ENCODE measurements at regions not wholly inside any gene's neighbourhood (a gene's known extent, or its start where the extent isn't known, plus 50 kb on each side); places are given as distances from the start of the nearest gene placed in this dataset.

- Histone ChIP-seq H3K27me3 (ENCODE audit: control insufficient read depth, insufficient read depth, low read length) (no peaks in the 10 kb centered on the region), H3K4me3 (ENCODE audit: low read length) (no peak overlapping the region), H3K4me1 (ENCODE audit: control insufficient read depth, low read depth, low read length) (peaks cover 23% of the 10 kb centered on the region), H3K27ac (ENCODE audit: low read length) (no peak overlapping the region), H3K9ac (ENCODE audit: low read length) (no peak overlapping the region), H3K9me3 (ENCODE audit: control insufficient read depth, low read depth, low read length) (no peaks in the 10 kb centered on the region), H3K36me3 (ENCODE audit: control insufficient read depth, low read depth, low read length) (no peaks in the 10 kb centered on the region)
These were observed 118.3 kb downstream of the NPIPB5 start for GRCh38 chr16:22628994-22629393.

DNA sequence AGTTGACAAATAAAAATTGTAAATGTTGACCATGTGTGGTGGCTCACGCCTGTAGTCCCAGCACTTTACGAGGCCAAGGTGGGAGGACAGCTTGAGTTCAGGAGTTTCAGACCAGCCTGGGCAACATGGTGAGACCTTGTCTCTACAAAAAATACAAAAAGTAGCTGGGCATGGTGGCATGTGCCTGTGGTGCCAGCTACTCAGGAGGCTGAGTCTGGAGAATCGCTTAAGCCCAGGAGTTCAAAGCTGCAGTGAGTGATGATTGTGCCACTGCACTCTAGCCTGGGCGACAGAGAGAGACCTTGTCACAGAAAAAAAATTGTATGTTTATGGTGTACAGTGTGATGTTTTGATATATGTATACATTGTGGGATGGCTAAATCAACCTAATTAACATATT, 119.6 kb downstream of the NPIPB5 start:
- H3K36me3 ChIP-seq (ENCODE audit: control insufficient read depth, low read depth, low read length) = no peaks in the 10 kb centered on the region
- H3K27me3 ChIP-seq (ENCODE audit: control insufficient read depth, insufficient read depth, low read length) = no peaks in the 10 kb centered on the region
- H3K4me1 ChIP-seq (ENCODE audit: control insufficient read depth, low read depth, low read length) = peaks cover 23% of the 10 kb centered on the region
- H3K9me3 ChIP-seq (ENCODE audit: control insufficient read depth, low read depth, low read length) = no peaks in the 10 kb centered on the region
- no peak overlapping the region for H3K4me3 ChIP-seq (ENCODE audit: low read length)
- H3K9ac ChIP-seq (ENCODE audit: low read length) = no peak overlapping the region
- no peak overlapping the region for H3K27ac ChIP-seq (ENCODE audit: low read length)

DNA sequence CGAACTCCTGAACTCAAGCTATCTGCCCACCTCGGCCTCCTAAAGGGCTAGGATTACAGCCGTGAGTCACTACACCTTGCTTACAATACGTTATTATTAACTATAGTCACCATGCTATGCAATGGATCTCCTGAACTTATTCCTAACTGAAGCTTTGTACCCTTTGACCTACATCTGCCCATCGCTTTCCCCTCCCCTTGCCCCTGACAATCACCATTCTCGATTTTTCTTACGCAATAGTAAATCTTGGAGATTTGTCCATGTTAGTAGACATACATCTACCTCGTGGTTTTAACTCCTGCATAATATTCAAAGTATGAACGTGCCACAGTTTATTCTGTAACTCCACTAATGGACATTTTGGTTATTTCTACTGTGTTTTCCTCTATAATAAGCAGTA, 120.6 kb downstream of the NPIPB5 start:
- H3K27ac ChIP-seq (ENCODE audit: low read length) = no peak overlapping the region
- no peak overlapping the region for H3K4me3 ChIP-seq (ENCODE audit: low read length)
- no peaks in the 10 kb centered on the region for H3K27me3 ChIP-seq (ENCODE audit: control insufficient read depth, insufficient read depth, low read length)
- no peaks in the 10 kb centered on the region for H3K36me3 ChIP-seq (ENCODE audit: control insufficient read depth, low read depth, low read length)
- peaks cover 34% of the 10 kb centered on the region for H3K4me1 ChIP-seq (ENCODE audit: control insufficient read depth, low read depth, low read length)
- H3K9ac ChIP-seq (ENCODE audit: low read length) = no peak overlapping the region
- H3K9me3 ChIP-seq (ENCODE audit: control insufficient read depth, low read depth, low read length) = no peaks in the 10 kb centered on the region

- H3K4me1 ChIP-seq (ENCODE audit: control insufficient read depth, low read depth, low read length) = peaks cover 44% of the 10 kb centered on the region
- H3K36me3 ChIP-seq (ENCODE audit: control insufficient read depth, low read depth, low read length) = no peaks in the 10 kb centered on the region
- no peaks in the 10 kb centered on the region for H3K27me3 ChIP-seq (ENCODE audit: control insufficient read depth, insufficient read depth, low read length)
- H3K9ac ChIP-seq (ENCODE audit: low read length) = no peak overlapping the region
- no peaks in the 10 kb centered on the region for H3K9me3 ChIP-seq (ENCODE audit: control insufficient read depth, low read depth, low read length)
- peak overlapping the region; percentile 11 for H3K27ac ChIP-seq (ENCODE audit: low read length)
- no peak overlapping the region for H3K4me3 ChIP-seq (ENCODE audit: low read length)
These were observed 121.9 kb downstream of the NPIPB5 start for GRCh38 chr16:22632606-22633005.

DNA sequence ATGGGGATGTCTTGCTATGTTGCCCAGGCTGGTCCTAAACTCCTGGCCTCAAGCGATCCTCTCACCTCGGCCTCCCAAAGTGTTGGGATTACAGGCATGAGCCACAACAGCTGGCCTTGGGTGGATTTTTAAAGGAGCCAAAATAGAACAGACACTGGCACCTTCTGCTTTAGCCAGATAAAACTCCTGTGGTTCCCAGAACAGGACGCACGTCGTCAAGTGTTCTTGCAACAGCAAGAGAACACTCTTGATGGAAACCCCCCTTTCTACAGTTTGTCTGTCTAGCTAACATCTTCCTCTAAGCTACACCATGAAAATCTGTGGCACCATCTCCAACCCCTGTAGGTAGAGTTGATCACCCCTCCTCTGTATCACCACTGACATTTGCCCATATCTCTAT, 122.6 kb downstream of the NPIPB5 start:
- peaks cover 45% of the 10 kb centered on the region for H3K4me1 ChIP-seq (ENCODE audit: control insufficient read depth, low read depth, low read length)
- H3K4me3 ChIP-seq (ENCODE audit: low read length) = no peak overlapping the region
- no peaks in the 10 kb centered on the region for H3K9me3 ChIP-seq (ENCODE audit: control insufficient read depth, low read depth, low read length)
- H3K36me3 ChIP-seq (ENCODE audit: control insufficient read depth, low read depth, low read length) = no peaks in the 10 kb centered on the region
- peak overlapping the region; percentile 30 for H3K27ac ChIP-seq (ENCODE audit: low read length)
- no peaks in the 10 kb centered on the region for H3K27me3 ChIP-seq (ENCODE audit: control insufficient read depth, insufficient read depth, low read length)
- H3K9ac ChIP-seq (ENCODE audit: low read length) = no peak overlapping the region

DNA sequence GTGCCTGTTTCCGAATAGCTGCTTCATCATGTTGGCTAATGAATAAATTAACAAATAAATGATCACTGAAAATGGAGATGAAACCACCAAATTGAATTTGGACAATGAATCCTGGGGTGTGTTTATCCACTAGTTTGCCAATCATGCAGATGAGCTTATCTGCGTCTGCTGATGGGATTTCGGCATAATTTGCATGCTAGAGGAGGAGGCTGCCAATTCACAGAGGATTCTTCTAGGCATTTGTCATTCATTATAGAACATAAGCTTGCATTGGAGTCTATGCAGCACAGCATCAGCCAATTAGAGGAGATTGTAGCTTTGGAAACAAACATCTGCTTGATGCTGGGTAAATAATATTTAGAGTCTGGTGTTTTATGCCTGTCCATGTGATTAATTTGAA, 123.1 kb downstream of the NPIPB5 start:
- Histone ChIP-seq H3K36me3 (ENCODE audit: control insufficient read depth, low read depth, low read length) (no peaks in the 10 kb centered on the region), H3K9me3 (ENCODE audit: control insufficient read depth, low read depth, low read length) (no peaks in the 10 kb centered on the region), H3K27me3 (ENCODE audit: control insufficient read depth, insufficient read depth, low read length) (no peaks in the 10 kb centered on the region), H3K4me3 (ENCODE audit: low read length) (peak overlapping the region; percentile 0), H3K27ac (ENCODE audit: low read length) (peak overlapping the region; percentile 30), H3K4me1 (ENCODE audit: control insufficient read depth, low read depth, low read length) (peaks cover 50% of the 10 kb centered on the region), H3K9ac (ENCODE audit: low read length) (peak overlapping the region; percentile 0)

DNA sequence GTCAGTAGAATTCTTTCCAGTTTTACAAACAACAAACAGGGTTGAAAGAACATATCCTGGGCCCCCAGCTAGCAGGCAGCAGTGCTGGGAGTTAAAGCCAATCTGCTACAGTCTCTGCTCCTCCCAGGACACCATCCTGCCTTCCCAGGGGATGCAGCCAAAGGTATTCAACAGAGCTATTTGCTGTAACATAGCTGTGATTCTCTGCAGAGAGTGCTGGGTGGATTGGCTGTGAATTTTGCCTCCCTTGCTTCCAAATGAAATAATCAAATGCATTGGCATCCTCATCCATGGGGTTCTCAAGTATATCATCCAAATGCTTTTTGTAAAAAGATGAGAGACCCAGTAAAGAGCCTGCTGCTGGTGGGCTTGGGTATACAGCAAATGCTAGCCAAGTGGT, 124.3 kb downstream of the NPIPB5 start:
- peaks cover 50% of the 10 kb centered on the region for H3K4me1 ChIP-seq (ENCODE audit: control insufficient read depth, low read depth, low read length)
- H3K4me3 ChIP-seq (ENCODE audit: low read length) = peak overlapping the region; percentile 45
- H3K27me3 ChIP-seq (ENCODE audit: control insufficient read depth, insufficient read depth, low read length) = no peaks in the 10 kb centered on the region
- H3K36me3 ChIP-seq (ENCODE audit: control insufficient read depth, low read depth, low read length) = no peaks in the 10 kb centered on the region
- H3K9me3 ChIP-seq (ENCODE audit: control insufficient read depth, low read depth, low read length) = no peaks in the 10 kb centered on the region
- peak overlapping the region; percentile 89 for H3K27ac ChIP-seq (ENCODE audit: low read length)
- H3K9ac ChIP-seq (ENCODE audit: low read length) = peak overlapping the region; percentile 67

DNA sequence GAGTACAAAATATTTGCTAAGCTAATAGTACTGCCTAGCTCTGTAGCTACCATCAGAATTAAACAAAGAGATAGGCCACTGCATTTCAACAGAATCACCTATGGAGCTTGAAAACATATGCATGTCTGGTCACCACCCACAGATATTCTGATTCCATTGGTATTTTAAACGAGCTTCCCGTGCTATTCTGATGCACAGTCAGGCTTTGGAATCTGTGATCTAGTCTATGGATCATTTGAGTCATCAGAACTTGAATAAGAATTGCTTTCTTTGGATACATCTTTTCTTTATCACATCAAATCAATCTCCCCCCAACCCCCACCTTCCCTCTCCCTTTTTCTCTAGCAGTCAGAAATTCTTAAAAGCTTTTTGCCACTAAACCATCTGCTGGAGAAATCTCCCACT, 124.7 kb downstream of the NPIPB5 start:
- H3K9ac ChIP-seq (ENCODE audit: low read length) = peak overlapping the region; percentile 67
- no peaks in the 10 kb centered on the region for H3K27me3 ChIP-seq (ENCODE audit: control insufficient read depth, insufficient read depth, low read length)
- H3K4me3 ChIP-seq (ENCODE audit: low read length) = peak overlapping the region; percentile 45
- peaks cover 50% of the 10 kb centered on the region for H3K4me1 ChIP-seq (ENCODE audit: control insufficient read depth, low read depth, low read length)
- no peaks in the 10 kb centered on the region for H3K36me3 ChIP-seq (ENCODE audit: control insufficient read depth, low read depth, low read length)
- peak overlapping the region; percentile 89 for H3K27ac ChIP-seq (ENCODE audit: low read length)
- H3K9me3 ChIP-seq (ENCODE audit: control insufficient read depth, low read depth, low read length) = no peaks in the 10 kb centered on the region

DNA sequence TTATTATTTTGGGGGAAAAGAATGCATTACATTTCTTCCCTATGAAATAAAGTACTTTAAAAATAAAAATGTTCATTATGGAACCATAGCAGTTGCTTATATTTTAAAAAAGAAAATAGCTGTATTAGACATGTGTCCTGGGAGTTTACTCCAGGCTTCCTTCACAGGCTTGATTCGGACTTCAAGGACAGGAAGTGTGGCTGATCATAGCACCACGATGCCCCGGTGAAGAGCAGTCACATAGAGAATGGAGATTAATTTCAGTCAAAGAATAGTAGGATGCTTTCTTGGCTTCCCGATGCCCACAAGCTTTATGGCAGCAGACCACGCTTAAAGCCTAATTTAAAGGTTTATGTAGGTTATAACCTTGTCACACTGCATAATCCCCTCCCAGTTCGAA, 125.1 kb downstream of the NPIPB5 start:
- H3K36me3 ChIP-seq (ENCODE audit: control insufficient read depth, low read depth, low read length) = no peaks in the 10 kb centered on the region
- no peaks in the 10 kb centered on the region for H3K9me3 ChIP-seq (ENCODE audit: control insufficient read depth, low read depth, low read length)
- no peaks in the 10 kb centered on the region for H3K27me3 ChIP-seq (ENCODE audit: control insufficient read depth, insufficient read depth, low read length)
- peak overlapping the region; percentile 89 for H3K27ac ChIP-seq (ENCODE audit: low read length)
- H3K4me1 ChIP-seq (ENCODE audit: control insufficient read depth, low read depth, low read length) = peaks cover 50% of the 10 kb centered on the region
- peak overlapping the region; percentile 45 for H3K4me3 ChIP-seq (ENCODE audit: low read length)
- peak overlapping the region; percentile 67 for H3K9ac ChIP-seq (ENCODE audit: low read length)

- H3K4me1 ChIP-seq (ENCODE audit: control insufficient read depth, low read depth, low read length) = peaks cover 52% of the 10 kb centered on the region
- no peak overlapping the region for H3K9ac ChIP-seq (ENCODE audit: low read length)
- no peaks in the 10 kb centered on the region for H3K9me3 ChIP-seq (ENCODE audit: control insufficient read depth, low read depth, low read length)
- H3K36me3 ChIP-seq (ENCODE audit: control insufficient read depth, low read depth, low read length) = no peaks in the 10 kb centered on the region
- H3K27ac ChIP-seq (ENCODE audit: low read length) = no peak overlapping the region
- H3K27me3 ChIP-seq (ENCODE audit: control insufficient read depth, insufficient read depth, low read length) = no peaks in the 10 kb centered on the region
- H3K4me3 ChIP-seq (ENCODE audit: low read length) = no peak overlapping the region
These were observed 127.9 kb downstream of the NPIPB5 start for GRCh38 chr16:22638393-22639206.

DNA sequence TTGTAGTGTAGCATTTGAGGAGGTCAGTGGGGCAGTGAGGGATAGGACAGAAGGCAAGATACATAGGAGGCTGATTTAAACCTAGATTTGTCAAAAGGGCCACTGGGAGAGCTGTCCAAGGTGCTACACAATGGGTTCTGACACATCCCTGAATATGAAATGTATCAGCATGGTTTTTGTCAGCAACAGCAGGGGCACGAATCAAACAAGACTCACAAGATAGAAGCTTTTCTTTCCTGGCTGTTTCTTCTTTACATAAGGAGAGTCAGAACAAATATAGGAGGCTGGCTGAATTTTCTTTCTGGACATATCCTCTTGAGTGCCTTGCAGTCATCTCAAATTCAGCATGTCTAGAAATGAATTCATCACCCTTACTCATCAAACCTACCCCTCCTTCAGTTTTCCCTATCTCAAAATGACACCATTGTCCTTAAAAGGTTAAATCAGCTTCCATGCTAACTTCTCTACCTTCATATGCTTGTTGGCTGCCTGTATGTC, 130.5 kb downstream of the NPIPB5 start:
- no peaks in the 10 kb centered on the region for H3K27me3 ChIP-seq (ENCODE audit: control insufficient read depth, insufficient read depth, low read length)
- no peak overlapping the region for H3K27ac ChIP-seq (ENCODE audit: low read length)
- H3K9ac ChIP-seq (ENCODE audit: low read length) = no peak overlapping the region
- H3K36me3 ChIP-seq (ENCODE audit: control insufficient read depth, low read depth, low read length) = no peaks in the 10 kb centered on the region
- peaks cover 29% of the 10 kb centered on the region for H3K4me1 ChIP-seq (ENCODE audit: control insufficient read depth, low read depth, low read length)
- H3K9me3 ChIP-seq (ENCODE audit: control insufficient read depth, low read depth, low read length) = no peaks in the 10 kb centered on the region
- H3K4me3 ChIP-seq (ENCODE audit: low read length) = no peak overlapping the region
